Calu3 (cell line): ENCODE measurements at regions not wholly inside any gene's neighbourhood (a gene's known extent, or its start where the extent isn't known, plus 50 kb on each side); places are given as distances from the start of the nearest gene placed in this dataset.

Source experiments
- BruUV-seq: library from RNA; stranded (reverse); fragments of 400-500 nt; replicated peaks from 2 replicates; lab custom pipeline; 2021; lab: Mats Ljungman, UMichigan
- CTCF ChIA-PET: fragments of 300-600 bp; sonication (Branson Sonifier 250); formaldehyde crosslinking; loops from one replicate; lab custom pipeline; 2022; ENCODE audit warnings: antibody characterized with exemption; lab: Charles Lee
- DNase-seq: peaks from one replicate; pipeline ENCODE4 v3.0.0; 2022
- H3K27ac Mint-ChIP-seq: one replicate; pipeline ENCODE4 v1.8.0; 2022; ENCODE audit warnings: mixed read lengths; ENCODE audit not compliant: unreplicated experiment
- H3K27me3 Mint-ChIP-seq: one replicate; pipeline ENCODE4 v1.8.0; 2022; ENCODE audit warnings: mixed read lengths; ENCODE audit not compliant: unreplicated experiment
- H3K36me3 Mint-ChIP-seq: one replicate; pipeline ENCODE4 v1.8.0; 2022; ENCODE audit warnings: mild to moderate bottlenecking, moderate library complexity, mixed read lengths; ENCODE audit not compliant: insufficient read depth, unreplicated experiment
- H3K4me1 Mint-ChIP-seq: one replicate; pipeline ENCODE4 v1.8.0; 2022; ENCODE audit warnings: mild to moderate bottlenecking, low read depth, mixed read lengths; ENCODE audit not compliant: unreplicated experiment
- H3K4me3 Mint-ChIP-seq: one replicate; pipeline ENCODE4 v1.8.0; 2022; ENCODE audit warnings: mild to moderate bottlenecking, low read depth, moderate library complexity, mixed read lengths; ENCODE audit not compliant: unreplicated experiment
- H3K9me3 Mint-ChIP-seq: one replicate; pipeline ENCODE4 v1.8.0; 2022; ENCODE audit warnings: low read depth, mixed read lengths; ENCODE audit not compliant: unreplicated experiment
- CTCF ChIP-seq: fragments of 200-600 bp; IDR thresholded peaks from one replicate; pipeline ENCODE4 v1.8.0; 2022; ENCODE audit warnings: antibody characterized with exemption; ENCODE audit not compliant: unreplicated experiment
- intact Hi-C: fragments of 100-400 bp; cut with micrococcal nuclease; formaldehyde crosslinking; loops from one replicate; pipeline ENCODE4 v1.10.0; 2022; ENCODE audit not compliant: unreplicated experiment

- H3K4me3 Mint-ChIP-seq = no peak overlapping the region
- H3K4me1 Mint-ChIP-seq = no peaks in the 10 kb centered on the region
- no peak overlapping the region for H3K27ac Mint-ChIP-seq
- intact Hi-C loops = no loop called here
- CTCF ChIA-PET = no interaction called here
- no peak for DNase-seq
- no peak for TF ChIP-seq CTCF
- BruUV-seq = no TSS peak
- H3K9me3 Mint-ChIP-seq = no peaks in the 10 kb centered on the region
- H3K36me3 Mint-ChIP-seq = no peaks in the 10 kb centered on the region
- H3K27me3 Mint-ChIP-seq = peaks cover 45% of the 10 kb centered on the region
Measured at GRCh38 chr22:27601195-27601594, 200.4 kb downstream of the MN1 start.

- H3K9me3 Mint-ChIP-seq = no peaks in the 10 kb centered on the region
- no peak for DNase-seq
- peaks cover 45% of the 10 kb centered on the region for H3K27me3 Mint-ChIP-seq
- CTCF ChIA-PET = interaction anchor here (0.7 kb wide), 1 partner anchor 1200 kb away, joined by 3 read pairs; no protein-coding TSS in a partner anchor
- no peaks in the 10 kb centered on the region for H3K36me3 Mint-ChIP-seq
- no peaks in the 10 kb centered on the region for H3K4me1 Mint-ChIP-seq
- TF ChIP-seq CTCF = no peak
- no TSS peak for BruUV-seq
- H3K4me3 Mint-ChIP-seq = no peak overlapping the region
- intact Hi-C loops = no loop called here
- no peak overlapping the region for H3K27ac Mint-ChIP-seq
Measured at GRCh38 chr22:27602390-27602789, 199.2 kb downstream of the MN1 start.

GRCh38 chr22:27603111-27603799, 198.3 kb downstream of the MN1 start:
- no peaks in the 10 kb centered on the region for H3K4me1 Mint-ChIP-seq
- H3K27ac Mint-ChIP-seq = no peak overlapping the region
- peaks cover 45% of the 10 kb centered on the region for H3K27me3 Mint-ChIP-seq
- intact Hi-C loops = no loop called here
- DNase-seq = no peak
- H3K4me3 Mint-ChIP-seq = no peak overlapping the region
- no peak for TF ChIP-seq CTCF
- CTCF ChIA-PET = interaction anchor here (0.5 to 0.7 kb wide), 2 partner anchors 188 to 1201 kb away, joined by 3 read pairs; no protein-coding TSS in a partner anchor
- H3K36me3 Mint-ChIP-seq = no peaks in the 10 kb centered on the region
- BruUV-seq = no TSS peak
- H3K9me3 Mint-ChIP-seq = no peaks in the 10 kb centered on the region

GRCh38 chr22:27603800-27604144, 197.8 kb downstream of the MN1 start:
- intact Hi-C loops = no loop called here
- H3K27ac Mint-ChIP-seq = no peak overlapping the region
- no peak overlapping the region for H3K4me3 Mint-ChIP-seq
- CTCF ChIA-PET = no interaction called here
- DNase-seq = no peak
- no peaks in the 10 kb centered on the region for H3K36me3 Mint-ChIP-seq
- no peak for TF ChIP-seq CTCF
- H3K4me1 Mint-ChIP-seq = no peaks in the 10 kb centered on the region
- BruUV-seq = no TSS peak
- H3K27me3 Mint-ChIP-seq = peaks cover 45% of the 10 kb centered on the region
- H3K9me3 Mint-ChIP-seq = no peaks in the 10 kb centered on the region
